Stomach smooth muscle (tissue), 2 donors: ENCODE measurements at regions not wholly inside any gene's neighbourhood (a gene's known extent, or its start where the extent isn't known, plus 50 kb on each side); places are given as distances from the start of the nearest gene placed in this dataset.

ENCODE experiments used
- H3K27ac ChIP-seq: one replicate; pipeline ENCODE4 v1.7.0; 2013; ENCODE audit warnings: mild to moderate bottlenecking, low read length, inconsistent platforms
- H3K27me3 ChIP-seq, 2 donors: one replicate each; pipeline ENCODE4 v1.7.0; 2013; ENCODE audit warnings: low read length in 2 of 2; ENCODE audit not compliant: insufficient read depth in 2 of 2, control insufficient read depth in 1 of 2
- H3K36me3 ChIP-seq, 2 donors: one replicate each; pipeline ENCODE4 v1.7.0; 2013; ENCODE audit warnings: low read length in 2 of 2; ENCODE audit not compliant: control insufficient read depth in 2 of 2, insufficient read depth in 2 of 2
- H3K4me1 ChIP-seq: one replicate; pipeline ENCODE4 v1.7.0; 2013; ENCODE audit warnings: low read length; ENCODE audit not compliant: control insufficient read depth, insufficient read depth
- H3K4me3 ChIP-seq, 2 donors: one replicate each; pipeline ENCODE4 v1.7.0; 2013; ENCODE audit warnings: low read length in 2 of 2
- H3K9ac ChIP-seq, 2 donors: one replicate each; pipeline ENCODE4 v1.7.0; 2013; ENCODE audit warnings: low read length in 2 of 2, mild to moderate bottlenecking in 1 of 2
- H3K9me3 ChIP-seq, 2 donors: one replicate each; pipeline ENCODE4 v1.7.0; 2013; ENCODE audit warnings: low read length in 2 of 2; ENCODE audit not compliant: control insufficient read depth in 2 of 2
- donor health status: healthy.
- donor health status: Pancreatic carcinoma.

- Histone ChIP-seq H3K27ac (no peak overlapping the region), H3K27me3 (no peaks in the 10 kb centered on the region), H3K4me1 (no peaks in the 10 kb centered on the region), H3K9me3 (no peaks in the 10 kb centered on the region), H3K9ac (no peak overlapping the region), H3K4me3 (no peak overlapping the region), H3K36me3 (no peaks in the 10 kb centered on the region)
Measured at GRCh38 chr5:161086461-161086860, 234.4 kb upstream of the ATP10B start.

GRCh38 chr5:161085056-161085455 lies 233.0 kb upstream of the ATP10B start:
- H3K27me3 ChIP-seq, result no peaks in the 10 kb centered on the region
- no peaks in the 10 kb centered on the region for H3K36me3 ChIP-seq
- no peaks in the 10 kb centered on the region for H3K4me1 ChIP-seq
- H3K4me3 ChIP-seq, result no peak overlapping the region
- no peak overlapping the region for H3K27ac ChIP-seq
- H3K9me3 ChIP-seq, result no peaks in the 10 kb centered on the region
- H3K9ac ChIP-seq, result no peak overlapping the region

GRCh38 chr5:161084115-161084514 lies 232.1 kb upstream of the ATP10B start:
- Histone ChIP-seq H3K9ac (no peak overlapping the region), H3K9me3 (no peaks in the 10 kb centered on the region), H3K36me3 (no peaks in the 10 kb centered on the region), H3K27ac (no peak overlapping the region), H3K4me3 (no peak overlapping the region), H3K27me3 (no peaks in the 10 kb centered on the region), H3K4me1 (no peaks in the 10 kb centered on the region)

GRCh38 chr5:161078793-161079192 lies 226.8 kb upstream of the ATP10B start:
- Histone ChIP-seq H3K4me3 (no peak overlapping the region), H3K27ac (no peak overlapping the region), H3K36me3 (no peaks in the 10 kb centered on the region), H3K9me3 (no peaks in the 10 kb centered on the region), H3K9ac (no peak overlapping the region), H3K27me3 (no peaks in the 10 kb centered on the region), H3K4me1 (no peaks in the 10 kb centered on the region)

GRCh38 chr5:161077936-161078545 lies 226.0 kb upstream of the ATP10B start:
- Histone ChIP-seq H3K36me3 (no peaks in the 10 kb centered on the region), H3K9me3 (no peaks in the 10 kb centered on the region), H3K9ac (no peak overlapping the region), H3K4me1 (no peaks in the 10 kb centered on the region), H3K27ac (no peak overlapping the region), H3K4me3 (no peak overlapping the region), H3K27me3 (no peaks in the 10 kb centered on the region)

GRCh38 chr5:161077496-161077895 lies 225.5 kb upstream of the ATP10B start:
- Histone ChIP-seq H3K9me3 (no peaks in the 10 kb centered on the region), H3K4me3 (no peak overlapping the region), H3K36me3 (no peaks in the 10 kb centered on the region), H3K9ac (no peak overlapping the region), H3K4me1 (no peaks in the 10 kb centered on the region), H3K27me3 (no peaks in the 10 kb centered on the region), H3K27ac (no peak overlapping the region)

GRCh38 chr5:161064781-161065180 lies 212.8 kb upstream of the ATP10B start:
- H3K27ac ChIP-seq, result no peak overlapping the region
- H3K4me1 ChIP-seq, result no peaks in the 10 kb centered on the region
- no peaks in the 10 kb centered on the region for H3K9me3 ChIP-seq
- H3K36me3 ChIP-seq, result no peaks in the 10 kb centered on the region
- no peak overlapping the region for H3K4me3 ChIP-seq
- H3K27me3 ChIP-seq, result no peaks in the 10 kb centered on the region
- no peak overlapping the region for H3K9ac ChIP-seq

- Histone ChIP-seq H3K9me3 (no peaks in the 10 kb centered on the region), H3K36me3 (no peaks in the 10 kb centered on the region), H3K27me3 (no peaks in the 10 kb centered on the region), H3K9ac (no peak overlapping the region), H3K27ac (no peak overlapping the region), H3K4me3 (no peak overlapping the region), H3K4me1 (no peaks in the 10 kb centered on the region)
Measured at GRCh38 chr5:161064297-161064696, 212.3 kb upstream of the ATP10B start.

- Histone ChIP-seq H3K9ac (no peak overlapping the region), H3K27ac (no peak overlapping the region), H3K27me3 (no peaks in the 10 kb centered on the region), H3K4me3 (no peak overlapping the region), H3K36me3 (no peaks in the 10 kb centered on the region), H3K9me3 (no peaks in the 10 kb centered on the region), H3K4me1 (no peaks in the 10 kb centered on the region)
Measured at GRCh38 chr5:161058781-161059180, 206.8 kb upstream of the ATP10B start.

GRCh38 chr5:161051920-161052500 lies 200.0 kb upstream of the ATP10B start:
- no peaks in the 10 kb centered on the region for H3K36me3 ChIP-seq
- no peak overlapping the region for H3K27ac ChIP-seq
- no peak overlapping the region for H3K4me3 ChIP-seq
- no peaks in the 10 kb centered on the region for H3K9me3 ChIP-seq
- H3K9ac ChIP-seq, result no peak overlapping the region
- H3K4me1 ChIP-seq, result no peaks in the 10 kb centered on the region
- H3K27me3 ChIP-seq, result no peaks in the 10 kb centered on the region

GRCh38 chr5:161047024-161047423 lies 195.0 kb upstream of the ATP10B start:
- H3K4me3 ChIP-seq, result no peak overlapping the region
- H3K36me3 ChIP-seq, result no peaks in the 10 kb centered on the region

More at GRCh38 chr5:161047024-161047423, 195.0 kb upstream of the ATP10B start:
- H3K27ac ChIP-seq, result no peak overlapping the region
- no peak overlapping the region for H3K9ac ChIP-seq
- no peaks in the 10 kb centered on the region for H3K4me1 ChIP-seq
- H3K27me3 ChIP-seq, result no peaks in the 10 kb centered on the region
- H3K9me3 ChIP-seq, result no peaks in the 10 kb centered on the region
